Motor neuron (in vitro differentiated cells): ENCODE measurements at regions not wholly inside any gene's neighbourhood (a gene's known extent, or its start where the extent isn't known, plus 50 kb on each side); places are given as distances from the start of the nearest gene placed in this dataset.

Experiments used
- ATAC-seq, 8 experiments: fragments of 200-7000 bp; cut with Tn5 transposase; replicated peaks in 6 of 8; 2 replicates each; pipeline ENCODE4 v1.8.0; 2021; ENCODE audit warnings: mild to moderate bottlenecking in 8 of 8, moderate library complexity in 8 of 8
- H3K27ac ChIP-seq, 2 donors: fragments of 250-450 bp; sonication (Bioruptor Pico); 2 replicates each; pipeline ENCODE4 v1.9.0; 2021; ENCODE audit warnings: antibody characterized with exemption in 2 of 2, mild to moderate bottlenecking in 2 of 2, moderate library complexity in 1 of 2
- H3K4me1 ChIP-seq, 2 donors: fragments of 250-450 bp; sonication (Bioruptor Pico); replicated peaks in 1 of 2; 2 replicates each; pipeline ENCODE4 v1.6.1; 2021; ENCODE audit warnings: antibody characterized with exemption in 2 of 2, mild to moderate bottlenecking in 2 of 2, moderate library complexity in 1 of 2
- H3K4me3 ChIP-seq, 5 donors: fragments of 250-450 bp; sonication (Bioruptor Pico); 2 replicates each; pipeline ENCODE4 v1.9.0; 2021; ENCODE audit warnings: antibody characterized with exemption in 5 of 5, mild to moderate bottlenecking in 5 of 5, moderate library complexity in 4 of 5
- WGBS, 10 experiments: fragments of 450-650 bp; shearing (Covaris generic); methylation state at CpG; one replicate each; pipeline ENCODE4 v1.0.0; 2022; 5-methylcytosine and 5-hydroxymethylcytosine counted together
- in situ Hi-C, 9 experiments: fragments of 400-800 bp; cut with MboI; loops; one replicate each; pipeline ENCODE4 v1.15.0; 2021; ENCODE audit warnings: low sequenced_read_pairs in 9 of 9, low pct_unique_long_range_greater_than_20kb in 2 of 9; ENCODE audit not compliant: unreplicated experiment in 9 of 9

- peaks cover 0 to 7% of the 10 kb centered on the region in 2 donors for H3K4me1 ChIP-seq
- ATAC-seq, result no peak
- 60 to 100% (median 84%) methylated on average over 1 to 9 of the region's 10 CpGs; no CpG with 5 or more reads in 1 of the 10 experiments for WGBS, 10 experiments
- H3K4me3 ChIP-seq, result no peak overlapping the region
- no peak overlapping the region for H3K27ac ChIP-seq
- in situ Hi-C loops, result no loop called here
These were observed 59.0 kb upstream of the SMAD3 start for GRCh38 chr15:67006083-67007065.

DNA sequence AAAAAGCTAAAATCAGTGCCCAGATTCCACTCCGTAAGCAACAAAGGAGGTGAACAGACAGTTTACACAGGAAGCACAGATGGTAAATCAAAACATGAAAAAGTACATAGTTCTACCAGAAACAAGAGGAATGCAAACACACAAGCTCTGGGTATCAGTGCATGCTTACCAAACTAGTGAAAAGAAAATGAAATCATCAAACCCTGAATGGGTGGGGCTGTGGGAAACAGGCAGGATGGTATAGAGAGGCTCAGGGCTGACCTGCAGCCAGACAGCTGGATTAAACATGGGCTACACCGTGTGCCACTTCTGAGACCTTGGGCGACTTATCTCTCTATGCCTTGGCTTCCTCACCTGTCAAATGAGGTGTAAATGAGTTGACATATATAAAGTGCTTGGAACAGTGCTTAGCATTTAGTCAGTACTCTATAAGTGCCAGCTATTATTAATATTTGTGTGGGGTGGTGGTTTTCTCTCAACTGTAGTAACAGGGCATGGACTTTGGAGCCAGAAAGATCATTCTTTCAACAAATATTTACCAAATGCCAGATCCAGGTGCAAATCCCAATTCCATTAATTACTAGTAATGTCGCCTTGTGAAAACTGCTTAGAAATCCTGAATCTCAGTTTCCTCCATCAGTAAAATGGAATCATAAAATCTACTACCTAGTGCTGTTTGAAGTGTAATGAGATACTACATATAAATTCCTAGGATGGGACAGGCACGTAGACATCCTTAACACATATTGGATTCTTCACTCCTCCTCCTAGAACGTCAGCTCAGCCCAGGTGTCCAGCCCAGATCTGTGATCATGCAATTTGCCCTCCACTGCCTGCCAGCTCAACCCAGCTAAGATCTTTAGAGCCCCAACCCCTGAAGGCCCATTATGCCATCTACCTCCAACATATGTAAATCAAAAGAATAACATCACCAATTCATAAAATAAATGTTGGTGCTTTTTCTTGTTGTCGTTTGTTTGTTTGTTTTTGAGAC lies 55.5 kb upstream of the SMAD3 start:
- 65 to 94% (median 82%) methylated on average over 1 to 6 of the region's 7 CpGs for WGBS, 10 experiments
- peaks cover 0 to 14% of the 10 kb centered on the region in 2 donors for H3K4me1 ChIP-seq
- ATAC-seq, result peak in 1 of 8 experiments; percentile 87
- in situ Hi-C loops, result no loop called here
- no peak overlapping the region for H3K27ac ChIP-seq
- H3K4me3 ChIP-seq, result no peak overlapping the region

GRCh38 chr15:67010898-67011616 lies 54.3 kb upstream of the SMAD3 start:
- Histone ChIP-seq H3K4me1 (peaks cover 0 to 12% of the 10 kb centered on the region in 2 donors), H3K27ac (no peak overlapping the region), H3K4me3 (no peak overlapping the region)
- in situ Hi-C loops, result no loop called here
- 19 to 69% (median 55%) methylated on average over 2 to 7 of the region's 7 CpGs; no CpG with 5 or more reads in 5 of the 10 experiments for WGBS, 10 experiments
- ATAC-seq, result peak in 4 of 8 experiments; percentile 27 to 55 (median 42)

GRCh38 chr15:67011617-67012005 lies 53.8 kb upstream of the SMAD3 start:
- Histone ChIP-seq H3K4me1 (peaks cover 0 to 12% of the 10 kb centered on the region in 2 donors), H3K27ac (no peak overlapping the region), H3K4me3 (no peak overlapping the region)
- no peak for ATAC-seq
- in situ Hi-C loops, result no loop called here
- WGBS, 10 experiments, result 78 to 96% (median 85%) methylated on average over 1 to 6 of the region's 6 CpGs

GRCh38 chr15:67013696-67014095 lies 51.7 kb upstream of the SMAD3 start:
- in situ Hi-C loops, result no loop called here
- Histone ChIP-seq H3K4me3 (no peak overlapping the region), H3K4me1 (peaks cover 0 to 12% of the 10 kb centered on the region in 2 donors), H3K27ac (no peak overlapping the region)
- peak in 1 of 8 experiments; percentile 14 for ATAC-seq
- 11 to 82% methylated on average over 2 to 3 of the region's 11 CpGs; no CpG with 5 or more reads in 8 of the 10 experiments for WGBS, 10 experiments
